H9 (cell line): ENCODE measurements at regions not wholly inside any gene's neighbourhood (a gene's known extent, or its start where the extent isn't known, plus 50 kb on each side); places are given as distances from the start of the nearest gene placed in this dataset.

Experiments
- DNase-seq: peaks from one replicate; pipeline ENCODE4 v3.0.0-alpha.2; 2017
- H2AFZ ChIP-seq: one replicate; pipeline ENCODE4 v1.6.1; 2013; ENCODE audit warnings: mild to moderate bottlenecking, low read length, control low read depth, moderate library complexity
- H2AK5ac ChIP-seq: 2 replicates; pipeline ENCODE4 v1.6.1; 2013; ENCODE audit warnings: low read length, control low read depth, mixed read lengths; ENCODE audit not compliant: insufficient read length
- H2BK120ac ChIP-seq: one replicate; pipeline ENCODE4 v1.6.1; 2013; ENCODE audit warnings: low read depth, mild to moderate bottlenecking, low read length, control low read depth, inconsistent platforms; ENCODE audit not compliant: poor library complexity, severe bottlenecking
- H2BK12ac ChIP-seq: 2 replicates; pipeline ENCODE4 v1.6.1; 2013; ENCODE audit warnings: low read length, control low read depth, mixed read lengths, low read depth; ENCODE audit not compliant: insufficient read length
- H2BK15ac ChIP-seq: 2 replicates; pipeline ENCODE4 v1.6.1; 2013; ENCODE audit warnings: low read depth, low read length, control low read depth
- H2BK20ac ChIP-seq: one replicate; pipeline ENCODE4 v1.6.1; 2013; ENCODE audit warnings: low read depth, mild to moderate bottlenecking, low read length, control low read depth, inconsistent platforms; ENCODE audit not compliant: poor library complexity, severe bottlenecking
- H2BK5ac ChIP-seq: 2 replicates; pipeline ENCODE4 v1.6.1; 2013; ENCODE audit warnings: low read length, control low read depth, mixed read lengths; ENCODE audit not compliant: insufficient read length
- H3K14ac ChIP-seq: 2 replicates; pipeline ENCODE4 v1.6.1; 2013; ENCODE audit warnings: low read length, control low read depth; ENCODE audit not compliant: insufficient read depth
- H3K18ac ChIP-seq: 2 replicates; pipeline ENCODE4 v1.6.1; 2013; ENCODE audit warnings: low read depth, mild to moderate bottlenecking, mixed read lengths, low read length, control low read depth; ENCODE audit not compliant: insufficient read length
- H3K23ac ChIP-seq: 2 replicates; pipeline ENCODE4 v1.6.1; 2013; ENCODE audit warnings: low read length, control low read depth, mixed read lengths, low read depth; ENCODE audit not compliant: insufficient read length
- H3K23me2 ChIP-seq: 2 replicates; pipeline ENCODE4 v1.6.1; 2013; ENCODE audit warnings: low read depth, mild to moderate bottlenecking, mixed read lengths, low read length, control low read depth; ENCODE audit not compliant: insufficient read length, poor library complexity, severe bottlenecking
- H3K27ac ChIP-seq: 2 replicates; pipeline ENCODE4 v1.5.1; 2013; ENCODE audit warnings: low read length, control low read depth, mixed read lengths, low read depth; ENCODE audit not compliant: insufficient read length
- H3K27me3 ChIP-seq: 2 replicates; pipeline ENCODE4 v1.6.1; 2013; ENCODE audit warnings: low read length, control low read depth, inconsistent platforms; ENCODE audit not compliant: insufficient read depth
- H3K4ac ChIP-seq: 2 replicates; pipeline ENCODE4 v1.6.1; 2013; ENCODE audit warnings: low read depth, mild to moderate bottlenecking, control low read depth, inconsistent platforms, low read length, moderate library complexity
- H3K4me1 ChIP-seq: 2 replicates; pipeline ENCODE4 v1.6.1; 2013; ENCODE audit warnings: low read length, control low read depth, inconsistent platforms; ENCODE audit not compliant: insufficient read depth
- H3K4me2 ChIP-seq: 2 replicates; pipeline ENCODE4 v1.6.1; 2013; ENCODE audit warnings: low read length, control low read depth, mixed read lengths; ENCODE audit not compliant: insufficient read length, insufficient read depth
- H3K56ac ChIP-seq: 2 replicates; pipeline ENCODE4 v1.6.1; 2013; ENCODE audit warnings: low read depth, mild to moderate bottlenecking, mixed read lengths, low read length, control low read depth; ENCODE audit not compliant: insufficient read length
- H3K79me1 ChIP-seq: 2 replicates; pipeline ENCODE4 v1.6.1; 2013; ENCODE audit warnings: low read depth, mild to moderate bottlenecking, moderate library complexity, low read length, control low read depth, inconsistent platforms; ENCODE audit not compliant: insufficient read depth, poor library complexity, severe bottlenecking
- H3K79me2 ChIP-seq: 2 replicates; pipeline ENCODE4 v1.6.1; 2013; ENCODE audit warnings: low read length, control low read depth, inconsistent platforms; ENCODE audit not compliant: insufficient read depth
- H3K9ac ChIP-seq: 2 replicates; pipeline ENCODE4 v1.6.1; 2013; ENCODE audit warnings: low read length, control low read depth, mixed read lengths; ENCODE audit not compliant: insufficient read length; ENCODE audit errors: extremely low read depth
- H3K9me3 ChIP-seq: one replicate; pipeline ENCODE4 v1.6.1; 2013; ENCODE audit warnings: low read depth, low read length, inconsistent platforms; ENCODE audit not compliant: control insufficient read depth
- H3T11ph ChIP-seq: one replicate; pipeline ENCODE4 v1.6.1; 2013; ENCODE audit warnings: mild to moderate bottlenecking, low read length, control low read depth, inconsistent platforms
- H4K20me1 ChIP-seq: one replicate; pipeline ENCODE4 v1.6.1; 2013; ENCODE audit not compliant: control insufficient read depth, insufficient read length, insufficient read depth
- H4K5ac ChIP-seq: 2 replicates; pipeline ENCODE4 v1.6.1; 2013; ENCODE audit warnings: low read depth, mild to moderate bottlenecking, mixed read lengths, low read length, control low read depth; ENCODE audit not compliant: insufficient read length
- H4K8ac ChIP-seq: replicated peaks from 2 replicates; pipeline ENCODE4 v1.6.1; 2013; ENCODE audit warnings: low read length, control low read depth, mixed read lengths, low read depth; ENCODE audit not compliant: insufficient read length
- H4K91ac ChIP-seq: 2 replicates; pipeline ENCODE4 v1.6.1; 2013; ENCODE audit warnings: low read depth, mild to moderate bottlenecking, moderate library complexity, mixed read lengths, low read length, control low read depth; ENCODE audit not compliant: insufficient read length
- H3K27ac Mint-ChIP-seq, 3 experiments: 2 replicates in 2 of 3; 3 replicates in 1 of 3; pipeline ENCODE4 v1.8.0; 2020 to 2021; ENCODE audit warnings: mixed read lengths in 3 of 3, mild to moderate bottlenecking in 1 of 3, moderate library complexity in 1 of 3
- H3K27me3 Mint-ChIP-seq: 2 replicates; pipeline ENCODE4 v1.8.0; 2021; ENCODE audit warnings: low read depth, mild to moderate bottlenecking, moderate library complexity, mixed read lengths
- H3K36me3 Mint-ChIP-seq, 3 experiments: 2 replicates in 2 of 3; 3 replicates in 1 of 3; pipeline ENCODE4 v1.8.0; 2020 to 2021; ENCODE audit warnings: low read depth in 3 of 3, mixed read lengths in 3 of 3; ENCODE audit not compliant: insufficient read depth in 1 of 3
- H3K4me1 Mint-ChIP-seq, 2 experiments: 2 replicates each; pipeline ENCODE4 v1.8.0; 2020; ENCODE audit warnings: mixed read lengths in 2 of 2
- H3K4me3 Mint-ChIP-seq, 2 experiments: 2 replicates in 1 of 2; 3 replicates in 1 of 2; pipeline ENCODE4 v1.8.0; 2020 to 2021; ENCODE audit warnings: mild to moderate bottlenecking in 2 of 2, mixed read lengths in 2 of 2, moderate library complexity in 1 of 2
- H3K9me3 Mint-ChIP-seq, 2 experiments: 2 replicates in 1 of 2; 3 replicates in 1 of 2; pipeline ENCODE4 v1.8.0; 2020; ENCODE audit warnings: mild to moderate bottlenecking in 2 of 2, mixed read lengths in 2 of 2, moderate library complexity in 1 of 2
- WGBS: extraction: QIAGEN DNeasy Blood & Tissue Kit; methylation state at CpG from one replicate; pipeline ENCODE4 v1.1.7; 2013; ENCODE audit warnings: missing lambda C conversion rate, low lambda C conversion rate, mixed read lengths; ENCODE audit not compliant: insufficient read length; ENCODE audit errors: extremely low coverage; 5-methylcytosine and 5-hydroxymethylcytosine counted together
- TF ChIP-seq, protein P1 (sequence below): fragments of 200-600 bp; sonication (generic); conservative IDR thresholded peaks from 3 replicates; pipeline ENCODE4 v1.8.0; 2021; ENCODE audit warnings: antibody characterized with exemption, mild to moderate bottlenecking

DNA sequence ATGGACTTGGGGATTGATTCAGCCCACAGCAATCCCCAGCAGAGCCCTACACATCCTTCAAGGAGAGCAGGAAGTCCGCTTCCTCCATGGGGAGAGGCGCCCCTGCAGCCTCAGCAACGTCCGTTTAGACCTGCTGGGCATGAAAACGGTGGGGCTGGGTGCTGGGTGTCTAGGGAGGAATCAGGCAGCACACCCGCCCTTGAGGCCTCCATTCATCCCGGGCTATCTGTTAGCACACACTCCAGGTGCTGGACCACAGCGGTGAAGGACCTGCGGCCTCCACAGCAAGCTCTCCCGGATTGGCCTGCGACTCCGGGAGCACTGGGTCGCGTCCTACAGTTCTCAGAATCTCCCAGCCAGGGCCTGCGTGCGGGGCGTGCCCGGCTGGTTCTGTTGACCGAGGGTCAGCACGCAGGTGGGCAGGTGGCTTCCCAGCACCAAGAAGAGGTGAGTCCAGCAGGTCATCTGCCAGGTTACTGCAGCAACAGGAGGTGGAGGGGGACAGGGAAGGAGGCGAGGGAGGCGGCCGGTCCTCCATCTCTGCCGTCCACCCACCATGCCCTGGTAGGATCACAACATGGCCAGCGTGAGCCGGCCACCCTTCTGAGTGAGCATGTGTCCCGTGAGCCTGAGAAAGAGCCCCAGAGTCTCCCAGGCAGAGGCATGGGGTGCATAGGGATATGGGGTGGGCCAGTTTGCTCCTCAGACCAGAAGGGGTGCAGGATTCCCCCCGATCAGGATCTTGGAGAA, 96.6 kb downstream of the RIPK4 start:
- peaks cover 0 to 9% of the 10 kb centered on the region in 2 experiments; a peak in 3 of 4 replicates for H3K4me1 Mint-ChIP-seq
- Histone ChIP-seq H4K91ac (no peak overlapping the region), H3K79me1 (no peaks in the 10 kb centered on the region), H2AK5ac (no peak overlapping the region), H2BK20ac (no peak overlapping the region), H3K9ac (no peak overlapping the region), H3K4me1 (no peaks in the 10 kb centered on the region; the same call in none of the 2 replicates), H3K4me2 (no peak overlapping the region), H2BK15ac (no peak overlapping the region), H2BK12ac (no peak overlapping the region), H2AFZ (no peak overlapping the region), H3K4ac (no peak overlapping the region), H4K5ac (no peak overlapping the region), H4K20me1 (no peaks in the 10 kb centered on the region), H3K27me3 (no peaks in the 10 kb centered on the region), H3T11ph (no peak overlapping the region), H2BK120ac (no peak overlapping the region), H3K14ac (no peak overlapping the region), H3K79me2 (no peaks in the 10 kb centered on the region), H3K9me3 (no peaks in the 10 kb centered on the region), H4K8ac (no peak overlapping the region), H3K23me2 (no peaks in the 10 kb centered on the region), H3K56ac (no peak overlapping the region), H2BK5ac (no peak overlapping the region), H3K18ac (no peak overlapping the region), H3K27ac (no peak overlapping the region), H3K23ac (no peak overlapping the region)
- DNase-seq: no peak
- no peaks in the 10 kb centered on the region for H3K36me3 Mint-ChIP-seq
- no CpG with 5 or more reads among the region's 28 CpGs for WGBS
- no peaks in the 10 kb centered on the region for H3K9me3 Mint-ChIP-seq
- peaks cover 1% of the 10 kb centered on the region; the same call in 1 of the 2 replicates for H3K27me3 Mint-ChIP-seq
- no peak overlapping the region for H3K4me3 Mint-ChIP-seq
- TF ChIP-seq, protein P1, sequence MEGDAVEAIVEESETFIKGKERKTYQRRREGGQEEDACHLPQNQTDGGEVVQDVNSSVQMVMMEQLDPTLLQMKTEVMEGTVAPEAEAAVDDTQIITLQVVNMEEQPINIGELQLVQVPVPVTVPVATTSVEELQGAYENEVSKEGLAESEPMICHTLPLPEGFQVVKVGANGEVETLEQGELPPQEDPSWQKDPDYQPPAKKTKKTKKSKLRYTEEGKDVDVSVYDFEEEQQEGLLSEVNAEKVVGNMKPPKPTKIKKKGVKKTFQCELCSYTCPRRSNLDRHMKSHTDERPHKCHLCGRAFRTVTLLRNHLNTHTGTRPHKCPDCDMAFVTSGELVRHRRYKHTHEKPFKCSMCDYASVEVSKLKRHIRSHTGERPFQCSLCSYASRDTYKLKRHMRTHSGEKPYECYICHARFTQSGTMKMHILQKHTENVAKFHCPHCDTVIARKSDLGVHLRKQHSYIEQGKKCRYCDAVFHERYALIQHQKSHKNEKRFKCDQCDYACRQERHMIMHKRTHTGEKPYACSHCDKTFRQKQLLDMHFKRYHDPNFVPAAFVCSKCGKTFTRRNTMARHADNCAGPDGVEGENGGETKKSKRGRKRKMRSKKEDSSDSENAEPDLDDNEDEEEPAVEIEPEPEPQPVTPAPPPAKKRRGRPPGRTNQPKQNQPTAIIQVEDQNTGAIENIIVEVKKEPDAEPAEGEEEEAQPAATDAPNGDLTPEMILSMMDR: no peak
- peak overlapping the region in 1 of 3 experiments; percentile 44; a peak in 1 of 7 replicates for H3K27ac Mint-ChIP-seq
